ENCODE measurements at regions not wholly inside any gene's neighbourhood (a gene's known extent, or its start where the extent isn't known, plus 50 kb on each side); places are given as distances from the start of the nearest gene placed in this dataset.

DNA sequence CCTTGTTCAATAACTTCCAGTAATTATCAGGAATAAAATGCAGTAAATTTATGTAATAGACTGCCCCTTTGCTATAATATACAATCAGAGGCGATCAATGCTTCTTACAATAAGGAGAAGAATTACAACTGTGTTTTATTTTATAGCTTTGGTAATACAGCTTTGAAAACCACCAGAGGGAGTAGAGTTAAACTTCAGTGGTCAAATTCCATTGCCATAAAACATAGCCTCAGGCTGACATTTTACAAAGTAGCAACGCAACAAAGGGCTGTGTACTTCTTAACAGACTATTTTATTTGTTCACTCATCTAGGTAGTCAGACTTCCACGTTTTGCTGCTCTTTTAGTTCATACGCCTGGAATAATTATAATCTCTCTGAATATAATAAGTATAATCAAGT, 58.5 kb downstream of the TEX13C start:
- TF ChIP-seq, protein P1, sequence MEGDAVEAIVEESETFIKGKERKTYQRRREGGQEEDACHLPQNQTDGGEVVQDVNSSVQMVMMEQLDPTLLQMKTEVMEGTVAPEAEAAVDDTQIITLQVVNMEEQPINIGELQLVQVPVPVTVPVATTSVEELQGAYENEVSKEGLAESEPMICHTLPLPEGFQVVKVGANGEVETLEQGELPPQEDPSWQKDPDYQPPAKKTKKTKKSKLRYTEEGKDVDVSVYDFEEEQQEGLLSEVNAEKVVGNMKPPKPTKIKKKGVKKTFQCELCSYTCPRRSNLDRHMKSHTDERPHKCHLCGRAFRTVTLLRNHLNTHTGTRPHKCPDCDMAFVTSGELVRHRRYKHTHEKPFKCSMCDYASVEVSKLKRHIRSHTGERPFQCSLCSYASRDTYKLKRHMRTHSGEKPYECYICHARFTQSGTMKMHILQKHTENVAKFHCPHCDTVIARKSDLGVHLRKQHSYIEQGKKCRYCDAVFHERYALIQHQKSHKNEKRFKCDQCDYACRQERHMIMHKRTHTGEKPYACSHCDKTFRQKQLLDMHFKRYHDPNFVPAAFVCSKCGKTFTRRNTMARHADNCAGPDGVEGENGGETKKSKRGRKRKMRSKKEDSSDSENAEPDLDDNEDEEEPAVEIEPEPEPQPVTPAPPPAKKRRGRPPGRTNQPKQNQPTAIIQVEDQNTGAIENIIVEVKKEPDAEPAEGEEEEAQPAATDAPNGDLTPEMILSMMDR (conservative IDR thresholded peaks at IDR 0.05; ENCODE audit: low read depth, low read length) = peak; percentile 56; the same call in 1 of the 2 replicates
- TF ChIP-seq EZH2 (IDR thresholded peaks at IDR 0.05; ENCODE audit: low read length, unreplicated experiment) = no peak
